D721Med (cell line): ENCODE measurements at regions not wholly inside any gene's neighbourhood (a gene's known extent, or its start where the extent isn't known, plus 50 kb on each side); places are given as distances from the start of the nearest gene placed in this dataset.

Experiments
- DNase-seq: peaks from one replicate; pipeline ENCODE4 v3.0.0; 2011; ENCODE audit warnings: low spot score; ENCODE audit not compliant: insufficient read length
- FAIRE-seq: peaks from 2 replicates; lab custom pipeline; 2011; peaks lifted over from hg19 to GRCh38; lab: Jason Lieb, UNC
- TF ChIP-seq, protein P1 (sequence below): IDR thresholded peaks from 2 replicates; pipeline ENCODE4 v1.5.1; 2012; ENCODE audit warnings: mild to moderate bottlenecking, control low read depth; ENCODE audit not compliant: insufficient read depth; ENCODE audit errors: missing control alignments

DNA sequence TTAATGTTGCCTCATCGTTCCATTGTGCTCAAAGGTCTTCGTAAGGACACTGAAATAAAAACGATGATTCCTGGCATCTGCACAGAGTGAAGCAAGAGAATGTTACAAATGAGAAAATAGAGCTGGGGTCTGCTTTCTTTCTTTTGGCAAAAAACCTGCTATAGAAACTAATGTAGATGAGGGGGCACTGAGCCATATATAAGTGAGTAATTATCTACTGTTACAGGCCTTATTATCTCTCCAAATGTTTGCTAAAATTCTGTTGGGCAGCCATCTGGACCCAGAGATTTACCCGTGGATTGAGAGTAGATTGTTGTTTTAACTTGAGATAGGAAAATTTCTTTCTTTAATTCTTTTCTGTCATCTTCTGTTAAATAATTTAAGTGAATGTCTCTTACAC lies 472.5 kb upstream of the PIK3C3 start:
- TF ChIP-seq, protein P1, sequence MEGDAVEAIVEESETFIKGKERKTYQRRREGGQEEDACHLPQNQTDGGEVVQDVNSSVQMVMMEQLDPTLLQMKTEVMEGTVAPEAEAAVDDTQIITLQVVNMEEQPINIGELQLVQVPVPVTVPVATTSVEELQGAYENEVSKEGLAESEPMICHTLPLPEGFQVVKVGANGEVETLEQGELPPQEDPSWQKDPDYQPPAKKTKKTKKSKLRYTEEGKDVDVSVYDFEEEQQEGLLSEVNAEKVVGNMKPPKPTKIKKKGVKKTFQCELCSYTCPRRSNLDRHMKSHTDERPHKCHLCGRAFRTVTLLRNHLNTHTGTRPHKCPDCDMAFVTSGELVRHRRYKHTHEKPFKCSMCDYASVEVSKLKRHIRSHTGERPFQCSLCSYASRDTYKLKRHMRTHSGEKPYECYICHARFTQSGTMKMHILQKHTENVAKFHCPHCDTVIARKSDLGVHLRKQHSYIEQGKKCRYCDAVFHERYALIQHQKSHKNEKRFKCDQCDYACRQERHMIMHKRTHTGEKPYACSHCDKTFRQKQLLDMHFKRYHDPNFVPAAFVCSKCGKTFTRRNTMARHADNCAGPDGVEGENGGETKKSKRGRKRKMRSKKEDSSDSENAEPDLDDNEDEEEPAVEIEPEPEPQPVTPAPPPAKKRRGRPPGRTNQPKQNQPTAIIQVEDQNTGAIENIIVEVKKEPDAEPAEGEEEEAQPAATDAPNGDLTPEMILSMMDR = no peak
- no peak for DNase-seq
- FAIRE-seq = no peak

DNA sequence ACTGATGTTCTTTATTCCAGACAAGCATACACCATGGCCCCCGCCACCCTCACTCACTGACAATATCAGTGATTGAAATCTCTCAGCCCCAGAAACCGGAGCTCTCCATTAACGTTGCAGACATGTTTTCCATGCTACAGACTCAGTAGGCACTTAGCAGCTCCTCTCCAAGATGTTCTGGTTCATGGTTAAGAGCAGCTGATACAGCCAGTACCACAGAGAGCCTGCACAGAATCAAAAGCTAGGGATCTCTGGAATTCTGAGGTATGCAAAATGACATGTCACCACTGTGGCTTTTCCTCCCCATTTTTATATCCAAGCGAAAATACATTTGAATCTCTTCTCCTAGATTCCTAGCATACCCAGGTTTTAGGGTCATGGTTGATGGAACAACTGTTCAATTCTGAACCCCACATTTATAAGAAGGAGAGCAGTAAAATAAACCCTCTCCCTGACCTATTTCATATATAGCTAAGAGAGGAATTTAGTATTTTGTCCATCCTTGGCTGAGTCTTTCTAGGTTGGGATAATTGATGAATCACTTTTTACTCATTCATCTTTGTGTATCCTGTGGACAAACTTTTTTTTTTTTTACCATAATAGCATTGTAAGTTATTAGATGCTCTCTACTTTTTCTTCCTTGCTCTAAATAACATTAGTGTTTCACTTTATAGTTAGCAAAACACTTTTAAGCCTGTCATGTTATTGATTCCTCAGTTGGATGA lies 488.4 kb upstream of the PIK3C3 start:
- TF ChIP-seq, protein P1 = no peak
- FAIRE-seq (no peak), DNase-seq (no peak)

DNA sequence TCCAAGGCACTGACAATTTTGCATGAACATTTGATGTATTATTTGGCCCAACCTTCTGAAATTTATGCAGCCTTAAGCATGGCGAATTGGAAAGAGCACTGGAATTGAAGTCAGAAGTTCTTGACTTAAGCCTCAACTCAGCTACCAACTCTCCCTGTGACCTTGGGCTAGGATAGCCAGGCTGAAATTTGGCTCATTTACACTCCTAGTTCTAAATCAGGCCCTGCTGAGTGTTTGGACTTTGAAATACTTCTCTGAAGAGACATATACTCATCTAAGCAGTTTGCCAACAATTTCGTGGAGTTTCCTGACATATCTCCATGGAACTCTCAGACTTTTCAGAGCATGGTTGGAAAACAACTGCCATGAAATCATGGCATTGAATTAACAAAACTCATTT lies 489.6 kb upstream of the PIK3C3 start:
- FAIRE-seq = no peak
- DNase-seq = no peak
- TF ChIP-seq, protein P1 = no peak

DNA sequence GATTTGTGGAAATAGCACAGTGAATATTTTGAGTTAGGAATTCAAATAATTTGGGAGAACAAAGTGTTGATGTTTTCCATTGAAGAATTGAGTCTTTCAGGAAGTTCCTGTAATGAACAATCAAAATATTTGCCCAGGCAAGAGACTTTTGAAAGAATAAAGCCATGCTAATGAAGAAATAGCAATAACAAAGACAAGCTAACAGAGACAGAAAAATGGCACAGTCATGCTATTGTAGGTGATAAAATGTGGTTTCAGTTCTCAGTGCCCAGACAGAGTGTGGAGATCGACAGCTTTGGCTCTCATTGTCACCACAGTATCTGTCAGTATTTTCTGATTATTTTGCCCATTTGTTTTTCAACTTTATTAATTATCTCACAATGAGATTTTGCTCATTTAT lies 490.8 kb upstream of the PIK3C3 start:
- FAIRE-seq = peak; percentile 21
- no peak for DNase-seq
- TF ChIP-seq, protein P1 = no peak

DNA sequence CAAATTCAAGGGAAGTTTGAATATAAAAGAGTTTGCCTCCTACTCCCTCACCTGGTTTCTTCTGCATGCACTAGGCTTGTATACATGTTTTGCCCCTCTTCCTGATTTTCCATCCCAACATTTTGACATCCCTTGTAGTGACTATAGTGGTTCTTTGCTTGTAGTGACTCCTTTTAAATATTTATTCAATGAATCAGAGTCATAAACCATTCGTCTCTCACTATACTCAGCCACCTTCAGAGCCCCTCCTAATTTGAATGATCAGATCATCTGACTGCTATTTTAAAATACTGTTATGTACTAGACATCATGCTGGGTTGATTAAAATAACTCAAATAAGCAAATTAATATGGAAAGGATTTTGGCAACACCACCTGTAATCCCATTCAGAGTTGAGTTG lies 492.1 kb upstream of the PIK3C3 start:
- TF ChIP-seq, protein P1 = no peak
- DNase-seq (no peak), FAIRE-seq (no peak)

DNA sequence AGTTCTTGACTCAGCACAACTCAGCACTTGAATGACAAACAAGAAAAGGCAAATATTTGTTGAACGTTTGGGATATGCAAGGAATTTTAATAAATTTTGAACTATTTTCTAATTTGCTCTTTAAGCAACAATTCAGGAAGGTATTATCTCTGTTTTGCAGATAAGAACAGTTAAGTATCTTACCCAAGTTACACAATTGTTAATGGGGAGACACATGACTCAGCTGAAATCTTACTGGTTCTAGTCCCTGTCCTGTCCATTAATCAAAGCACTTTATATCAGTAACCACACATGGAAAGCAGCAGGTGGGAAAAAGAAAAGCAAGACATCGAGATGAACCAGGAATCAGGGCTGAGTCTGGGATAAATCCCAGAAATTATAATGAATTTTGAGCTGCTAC lies 493.9 kb upstream of the PIK3C3 start:
- DNase-seq = no peak
- FAIRE-seq = no peak
- TF ChIP-seq, protein P1 = no peak

DNA sequence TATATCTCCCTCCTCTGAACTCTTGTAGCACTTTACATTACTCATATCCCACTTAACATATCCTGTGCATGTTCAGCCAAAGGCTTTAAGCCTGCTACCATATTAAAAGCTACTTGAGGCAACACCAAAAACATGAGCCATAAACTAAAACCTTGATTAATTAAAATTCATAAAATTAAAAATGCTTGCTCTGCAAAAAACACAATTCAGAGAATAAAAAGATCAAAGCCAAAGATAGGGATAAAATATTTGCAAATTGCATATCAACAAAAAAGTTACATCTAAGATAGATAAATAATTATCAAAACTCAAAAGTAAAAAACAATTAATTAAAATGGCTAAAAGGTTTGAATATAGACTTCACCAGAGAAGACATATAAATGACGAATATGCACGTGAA lies 495.4 kb upstream of the PIK3C3 start:
- TF ChIP-seq, protein P1 = no peak
- FAIRE-seq = peak; percentile 46
- DNase-seq = no peak
